ENCODE measurements at regions not wholly inside any gene's neighbourhood (a gene's known extent, or its start where the extent isn't known, plus 50 kb on each side); places are given as distances from the start of the nearest gene placed in this dataset.

- no peak overlapping the region for H3K27ac Mint-ChIP-seq
- no peaks in the 10 kb centered on the region for H3K36me3 Mint-ChIP-seq
- TF ChIP-seq CTCF (IDR thresholded peaks at IDR 0.05), result no peak
- H3K4me3 ChIP-seq (replicated peaks in 1 of 3; ENCODE audit: low read depth in 2 of 3, low read length in 3 of 3), result no peak overlapping the region
- H2AFZ ChIP-seq (ENCODE audit: insufficient read depth, low read depth, low read length, poor library complexity, severe bottlenecking), result no peak overlapping the region
- H3K4me2 ChIP-seq (replicated peaks; ENCODE audit: extremely low read depth, low read length, poor library complexity, severe bottlenecking), result no peak overlapping the region
- DNase-seq, result no peak
- H3K27me3 ChIP-seq (ENCODE audit: control insufficient read depth in 2 of 2, insufficient read depth in 2 of 2, low read length in 2 of 2), result no peaks in the 10 kb centered on the region
- no peaks in the 10 kb centered on the region for H3K36me3 ChIP-seq (replicated peaks in 1 of 2; ENCODE audit: control insufficient read depth in 1 of 2, insufficient read depth in 2 of 2, low read length in 2 of 2)
- 100% methylated on average over 2 of the region's 2 CpGs for WGBS (ENCODE audit: insufficient coverage)
- no peaks in the 10 kb centered on the region for H3K79me2 ChIP-seq (ENCODE audit: insufficient read depth, low read length)
- H3K4me3 Mint-ChIP-seq, result no peak overlapping the region
- peaks cover 0 to 3% (median 0%) of the 10 kb centered on the region in 3 donors for H3K27me3 Mint-ChIP-seq (ENCODE audit: low read depth in 3 of 3)
- no peaks in the 10 kb centered on the region for H3K9me3 ChIP-seq (replicated peaks in 1 of 2; ENCODE audit: control insufficient read depth in 1 of 2, insufficient read depth in 1 of 2, low read length in 2 of 2)
- intact Hi-C loops (cut with micrococcal nuclease), result no loop called here
- H3K9me3 Mint-ChIP-seq, result peaks cover 0 to 6% (median 0%) of the 10 kb centered on the region in 7 donors
- no peaks in the 10 kb centered on the region for H4K20me1 ChIP-seq (ENCODE audit: insufficient read depth, low read length)
- no peak overlapping the region for H3K9ac ChIP-seq (ENCODE audit: insufficient read depth, low read length, poor library complexity, severe bottlenecking)
- no peak overlapping the region for H3K27ac ChIP-seq (ENCODE audit: low read depth in 1 of 2, low read length in 2 of 2)
- H3K4me1 ChIP-seq (ENCODE audit: control insufficient read depth in 1 of 2, insufficient read depth in 2 of 2, low read length in 2 of 2), result peaks cover 0 to 22% of the 10 kb centered on the region in 2 donors
- H3K4me1 Mint-ChIP-seq, result peaks cover 24% of the 10 kb centered on the region
Measured at GRCh38 chr3:30520699-30521098, 85.7 kb upstream of the TGFBR2 start.

- no peaks in the 10 kb centered on the region for H4K20me1 ChIP-seq (ENCODE audit: insufficient read depth, low read length)
- no peak overlapping the region for H3K4me2 ChIP-seq (replicated peaks; ENCODE audit: extremely low read depth, low read length, poor library complexity, severe bottlenecking)
- peaks cover 0 to 22% of the 10 kb centered on the region in 2 donors for H3K4me1 ChIP-seq (ENCODE audit: control insufficient read depth in 1 of 2, insufficient read depth in 2 of 2, low read length in 2 of 2)
- Mint-ChIP-seq H3K4me1 (peaks cover 24% of the 10 kb centered on the region), H3K9me3 (peaks cover 0 to 6% (median 0%) of the 10 kb centered on the region in 7 donors), H3K4me3 (no peak overlapping the region), H3K36me3 (no peaks in the 10 kb centered on the region), H3K27ac (no peak overlapping the region), H3K27me3 (ENCODE audit: low read depth in 3 of 3) (peaks cover 0 to 3% (median 0%) of the 10 kb centered on the region in 3 donors)
- TF ChIP-seq CTCF (IDR thresholded peaks at IDR 0.05), result no peak
- H3K27me3 ChIP-seq (ENCODE audit: control insufficient read depth in 2 of 2, insufficient read depth in 2 of 2, low read length in 2 of 2), result no peaks in the 10 kb centered on the region
- no peak overlapping the region for H3K4me3 ChIP-seq (replicated peaks in 1 of 3; ENCODE audit: low read depth in 2 of 3, low read length in 3 of 3)
- H3K9me3 ChIP-seq (replicated peaks in 1 of 2; ENCODE audit: control insufficient read depth in 1 of 2, insufficient read depth in 1 of 2, low read length in 2 of 2), result no peaks in the 10 kb centered on the region
- no peaks in the 10 kb centered on the region for H3K36me3 ChIP-seq (replicated peaks in 1 of 2; ENCODE audit: control insufficient read depth in 1 of 2, insufficient read depth in 2 of 2, low read length in 2 of 2)
- no peak overlapping the region for H3K27ac ChIP-seq (ENCODE audit: low read depth in 1 of 2, low read length in 2 of 2)
- intact Hi-C loops (cut with micrococcal nuclease), result no loop called here
- H3K79me2 ChIP-seq (ENCODE audit: insufficient read depth, low read length), result no peaks in the 10 kb centered on the region
- WGBS (ENCODE audit: insufficient coverage), result no CpG with 5 or more reads among the region's 1 CpG
- H3K9ac ChIP-seq (ENCODE audit: insufficient read depth, low read length, poor library complexity, severe bottlenecking), result no peak overlapping the region
- H2AFZ ChIP-seq (ENCODE audit: insufficient read depth, low read depth, low read length, poor library complexity, severe bottlenecking), result no peak overlapping the region
- DNase-seq, result no peak
Measured at GRCh38 chr3:30521156-30521715, 85.2 kb upstream of the TGFBR2 start.

Measured in CD14-positive monocyte (primary cell).